ENCODE measurements at regions not wholly inside any gene's neighbourhood (a gene's known extent, or its start where the extent isn't known, plus 50 kb on each side); places are given as distances from the start of the nearest gene placed in this dataset.

DNA sequence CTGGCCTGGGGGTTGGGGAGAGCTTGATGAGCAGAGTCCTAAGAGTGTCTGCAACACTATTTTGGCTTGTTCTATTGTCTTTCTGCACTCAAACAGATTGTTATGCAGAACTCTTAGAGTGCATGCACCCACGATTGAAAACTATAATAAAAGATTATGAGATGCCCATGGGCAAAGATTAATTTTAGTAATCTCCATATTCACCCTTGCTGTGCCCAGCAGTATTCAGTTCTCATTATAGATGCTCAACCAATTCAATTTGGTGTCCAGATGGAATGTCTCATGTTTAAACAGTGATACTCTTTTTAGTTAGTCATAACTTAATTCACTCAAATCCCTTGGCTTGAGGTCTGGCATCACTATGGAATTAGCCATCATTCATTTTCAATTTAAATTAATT is 952.5 kb downstream of the CDH8 start:
- TF ChIP-seq CTCF (conservative IDR thresholded peaks at IDR 0.05) (no peak), ZFX (IDR thresholded peaks at IDR 0.05) (no peak)
